ENCODE measurements at regions not wholly inside any gene's neighbourhood (a gene's known extent, or its start where the extent isn't known, plus 50 kb on each side); places are given as distances from the start of the nearest gene placed in this dataset.

GRCh38 chr3:177528306-177529070, 331.2 kb upstream of the TBL1XR1 start:
- TF ChIP-seq MYC (IDR thresholded peaks at IDR 0.05; ENCODE audit: low read depth, low read length) = no peak
- TF ChIP-seq CTCF (IDR thresholded peaks at IDR 0.05; ENCODE audit: extremely low read depth in 1 of 2, insufficient read depth in 1 of 2, low read depth in 1 of 2, low read length in 2 of 2) = no peak
